GM19328 (cell line): ENCODE measurements at regions not wholly inside any gene's neighbourhood (a gene's known extent, or its start where the extent isn't known, plus 50 kb on each side); places are given as distances from the start of the nearest gene placed in this dataset.
A peak's percentile ranks its signal among the peaks of the same experiment; 100 is the strongest.
"Not testable (repeated sequence)": the region's sequence is repeated elsewhere in the genome, so short reads cannot be mapped to it uniquely, and the experiment has no call there.

Source experiments
- ATAC-seq: cut with Tn5 transposase; IDR thresholded peaks from one replicate; pipeline ENCODE4 v1.9.1; 2021; ENCODE audit warnings: mild to moderate bottlenecking, moderate library complexity; ENCODE audit not compliant: unreplicated experiment

GRCh38 chr3:144670571-144670970, 698.9 kb downstream of the DIPK2A start:
- no peak for ATAC-seq

DNA sequence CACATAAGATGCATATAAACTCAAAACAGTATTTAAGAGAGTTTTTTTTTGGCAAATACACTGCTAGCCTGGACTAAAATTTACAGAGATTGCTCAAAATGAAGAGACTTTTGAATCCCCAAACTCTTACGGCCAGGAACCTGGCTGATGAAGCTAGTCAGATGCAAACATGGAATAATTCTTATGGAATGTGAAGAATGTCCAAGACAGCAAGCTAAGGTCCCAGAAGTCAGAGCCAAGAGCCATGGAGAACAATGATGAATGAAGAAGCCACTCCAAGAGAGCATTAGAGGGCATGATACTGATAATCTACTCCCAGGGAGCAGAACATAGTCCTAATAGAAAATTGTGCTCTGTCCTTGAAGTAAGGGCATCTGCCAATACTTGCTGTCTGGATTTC, 705.5 kb downstream of the DIPK2A start:
- no peak for ATAC-seq

GRCh38 chr3:144683065-144683464, 711.4 kb downstream of the DIPK2A start:
- no peak for ATAC-seq

DNA sequence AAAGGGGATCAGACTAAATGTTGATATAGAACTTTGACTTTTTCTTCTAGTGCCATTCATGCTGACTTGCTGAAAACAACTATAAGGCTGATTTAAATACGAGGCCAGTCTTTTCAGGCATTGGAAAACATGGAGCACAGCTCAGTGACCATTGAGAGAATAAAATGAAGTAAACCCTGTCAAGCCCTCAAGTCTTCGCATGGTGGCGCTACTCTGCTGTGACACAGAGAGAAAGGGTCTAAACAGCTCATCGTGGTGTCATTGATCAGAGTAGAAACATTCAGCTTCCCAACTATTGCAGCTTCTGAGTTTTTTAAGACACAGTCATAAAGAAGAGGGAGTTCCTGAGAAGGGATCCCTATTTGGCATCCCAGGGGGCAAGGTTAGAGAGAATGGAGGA, 716.2 kb downstream of the DIPK2A start:
- ATAC-seq = no peak

GRCh38 chr3:144692488-144692887, 720.9 kb downstream of the DIPK2A start:
- no peak for ATAC-seq

- ATAC-seq = no peak
Measured at GRCh38 chr3:144708437-144708836, 736.8 kb downstream of the DIPK2A start.

- ATAC-seq = no peak
Measured at GRCh38 chr3:144737281-144737680, 765.7 kb downstream of the DIPK2A start.

DNA sequence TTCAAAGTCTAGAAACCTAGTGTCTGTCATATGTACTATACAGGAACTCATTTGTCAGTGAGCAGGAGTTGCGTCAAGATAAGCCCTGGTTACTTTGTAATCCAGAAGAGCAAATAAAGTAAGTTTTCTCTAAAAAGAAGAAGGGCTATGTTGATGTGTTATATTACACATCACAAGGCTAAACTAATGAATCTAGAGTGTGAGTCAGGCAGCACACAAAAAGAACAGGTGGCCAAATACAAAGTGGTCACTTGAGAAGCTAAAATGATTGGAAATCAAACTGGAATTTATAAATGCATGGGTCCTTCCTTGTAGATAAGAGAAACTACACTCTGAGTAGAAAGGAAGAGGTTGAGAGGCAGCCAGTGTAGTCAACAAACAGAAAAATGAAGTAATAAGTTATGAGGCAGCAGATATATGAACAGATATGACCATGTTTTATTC, 771.6 kb downstream of the DIPK2A start:
- ATAC-seq = no peak

GRCh38 chr3:144744473-144744872, 772.9 kb downstream of the DIPK2A start:
- no peak for ATAC-seq

GRCh38 chr3:144746631-144747030, 775.0 kb downstream of the DIPK2A start:
- no peak for ATAC-seq

- not testable (repeated sequence) for ATAC-seq
Measured at GRCh38 chr3:144749536-144750253, 778.1 kb downstream of the DIPK2A start.

DNA sequence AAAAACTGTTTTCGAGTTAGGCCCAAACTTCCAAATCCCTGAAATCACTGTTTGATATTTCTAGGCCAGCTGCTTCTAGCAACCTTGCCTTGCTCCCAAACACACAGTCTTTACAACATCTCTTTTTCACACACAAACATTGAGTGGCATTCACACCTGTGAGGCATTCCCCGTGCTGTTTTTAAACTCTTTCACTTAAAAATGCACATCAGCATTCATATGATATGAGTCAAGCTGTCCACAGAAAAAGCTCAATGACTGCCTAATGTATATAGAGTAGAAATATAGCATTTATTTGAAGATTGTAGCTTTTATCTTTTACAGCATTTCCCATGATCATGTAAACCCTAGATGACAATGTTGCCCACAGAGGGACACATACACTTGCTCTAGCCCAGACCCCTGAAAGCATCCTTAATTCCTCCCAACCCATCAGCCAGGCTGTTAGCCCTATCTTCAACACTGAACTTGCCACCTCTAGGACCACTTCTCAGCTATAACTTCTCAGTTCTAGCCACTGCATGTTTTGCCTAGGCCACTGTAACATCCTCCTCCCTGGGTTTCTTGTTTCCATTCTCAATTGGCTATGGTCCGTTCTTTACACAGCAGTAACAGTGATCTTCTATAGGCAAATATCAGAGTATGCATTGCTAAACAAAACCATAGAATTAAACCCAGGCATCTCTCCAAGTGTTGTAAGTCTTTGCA, 782.6 kb downstream of the DIPK2A start:
- no peak for ATAC-seq

- ATAC-seq = no peak
Measured at GRCh38 chr3:144756704-144757440, 785.2 kb downstream of the DIPK2A start.

DNA sequence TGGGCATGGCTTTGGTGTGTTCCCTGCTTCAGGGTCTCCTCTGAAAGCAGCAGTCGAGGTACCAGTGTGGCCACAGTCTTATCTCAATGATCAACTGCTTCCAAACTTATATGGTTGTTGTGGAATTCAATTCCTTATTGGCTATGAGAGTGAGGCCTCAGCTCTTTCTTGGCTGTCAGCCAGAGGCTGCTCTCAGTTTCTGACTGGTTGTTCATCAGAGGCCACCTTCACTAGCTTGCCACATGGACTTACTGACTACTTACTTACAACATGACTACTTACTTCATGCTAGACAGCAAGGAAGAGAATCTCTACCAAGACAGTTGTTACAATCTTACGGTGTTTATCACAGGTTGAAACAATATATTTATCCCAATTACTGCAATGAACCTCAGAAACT, 789.2 kb downstream of the DIPK2A start:
- no peak for ATAC-seq

GRCh38 chr3:144762091-144762490, 790.5 kb downstream of the DIPK2A start:
- ATAC-seq = no peak

DNA sequence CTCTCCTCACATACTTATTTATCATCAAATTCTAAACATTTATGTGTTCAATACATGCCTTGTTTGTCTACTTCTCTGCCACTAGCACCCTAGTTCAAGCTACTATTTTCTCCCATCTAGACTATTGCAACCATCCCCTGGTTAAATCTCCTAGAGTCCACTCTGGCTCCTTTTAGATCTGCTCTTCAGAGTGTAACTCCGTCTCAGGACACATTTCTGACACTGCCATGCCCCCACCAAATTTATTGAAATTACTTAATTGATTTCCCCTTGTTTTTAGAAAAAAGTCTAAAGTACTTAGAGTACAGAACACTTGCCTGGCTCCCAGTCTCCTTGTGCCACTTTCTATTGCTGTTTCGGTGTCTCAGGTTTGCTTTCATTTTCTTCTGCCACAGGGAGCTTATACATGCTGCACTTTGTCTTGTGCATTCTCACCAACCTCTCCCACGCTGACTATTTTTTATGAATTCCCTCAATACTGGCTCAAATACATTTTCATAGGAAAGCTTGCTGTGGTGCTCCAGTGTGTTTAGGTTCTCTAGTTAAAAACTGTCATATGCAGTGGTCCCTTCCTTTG, 792.3 kb downstream of the DIPK2A start:
- peak; percentile 83 for ATAC-seq

- ATAC-seq = no peak
Measured at GRCh38 chr3:144770281-144770680, 798.7 kb downstream of the DIPK2A start.

GRCh38 chr3:144770915-144771351, 799.3 kb downstream of the DIPK2A start:
- no peak for ATAC-seq

- no peak for ATAC-seq
Measured at GRCh38 chr3:144771381-144771870, 799.8 kb downstream of the DIPK2A start.

GRCh38 chr3:144772372-144772771, 800.7 kb downstream of the DIPK2A start:
- ATAC-seq = no peak

DNA sequence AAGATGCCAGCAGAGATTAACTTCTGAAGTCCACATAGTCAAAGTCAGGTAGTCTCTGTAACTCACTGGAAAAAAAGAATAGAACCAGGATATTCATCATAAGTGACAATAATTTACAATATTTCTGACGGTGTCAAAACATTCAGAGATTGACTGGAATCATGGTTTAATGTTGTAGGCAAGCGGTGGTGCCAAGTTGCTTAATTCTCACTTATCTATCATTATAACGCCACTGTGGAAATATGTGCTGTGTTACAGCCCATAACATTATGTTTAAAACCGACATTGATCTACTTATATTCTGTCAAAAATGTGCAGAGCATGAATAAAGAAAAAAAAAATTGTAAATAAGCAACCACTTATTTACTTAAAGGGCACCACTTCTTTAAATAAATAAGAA, 801.7 kb downstream of the DIPK2A start:
- no peak for ATAC-seq
